Uterus (tissue), 2 donors: ENCODE measurements at regions not wholly inside any gene's neighbourhood (a gene's known extent, or its start where the extent isn't known, plus 50 kb on each side); places are given as distances from the start of the nearest gene placed in this dataset.

Experiments
- POLR2A ChIP-seq, 2 donors: fragments of 450-650 bp; IDR thresholded peaks; one replicate each; pipeline ENCODE4 v1.6.1; 2016; ENCODE audit warnings: antibody characterized with exemption in 2 of 2, mild to moderate bottlenecking in 1 of 2, moderate library complexity in 1 of 2
- TF ChIP-seq, protein P1 (sequence below), 4 experiments: fragments of 200-600 bp in 2 of 4; fragments of 450-650 bp in 2 of 4; sonication (generic) in 2 of 4; IDR thresholded peaks; one replicate each; pipeline ENCODE4 v1.5.1; 2016 to 2019; ENCODE audit warnings: antibody characterized with exemption in 4 of 4, mild to moderate bottlenecking in 2 of 4, moderate library complexity in 1 of 4

DNA sequence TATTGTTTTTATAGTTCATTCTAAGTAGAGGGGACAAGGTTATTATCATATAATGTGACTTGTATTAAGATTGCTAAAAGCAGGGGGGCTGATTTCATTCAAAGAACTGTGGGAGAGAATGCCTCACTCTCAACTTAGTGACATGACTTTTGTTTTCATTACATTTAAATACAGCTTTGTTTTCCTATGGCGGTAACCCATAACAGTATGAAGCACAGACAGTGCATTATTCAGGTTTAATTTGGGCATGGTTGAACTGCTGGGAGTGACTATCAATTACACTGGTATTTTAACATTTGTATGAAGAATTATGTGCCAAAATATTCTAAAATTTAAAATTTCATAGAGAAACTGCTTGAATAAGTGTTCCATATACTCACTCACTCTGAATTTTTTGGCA lies 637.3 kb downstream of the USP25 start:
- TF ChIP-seq, protein P1, sequence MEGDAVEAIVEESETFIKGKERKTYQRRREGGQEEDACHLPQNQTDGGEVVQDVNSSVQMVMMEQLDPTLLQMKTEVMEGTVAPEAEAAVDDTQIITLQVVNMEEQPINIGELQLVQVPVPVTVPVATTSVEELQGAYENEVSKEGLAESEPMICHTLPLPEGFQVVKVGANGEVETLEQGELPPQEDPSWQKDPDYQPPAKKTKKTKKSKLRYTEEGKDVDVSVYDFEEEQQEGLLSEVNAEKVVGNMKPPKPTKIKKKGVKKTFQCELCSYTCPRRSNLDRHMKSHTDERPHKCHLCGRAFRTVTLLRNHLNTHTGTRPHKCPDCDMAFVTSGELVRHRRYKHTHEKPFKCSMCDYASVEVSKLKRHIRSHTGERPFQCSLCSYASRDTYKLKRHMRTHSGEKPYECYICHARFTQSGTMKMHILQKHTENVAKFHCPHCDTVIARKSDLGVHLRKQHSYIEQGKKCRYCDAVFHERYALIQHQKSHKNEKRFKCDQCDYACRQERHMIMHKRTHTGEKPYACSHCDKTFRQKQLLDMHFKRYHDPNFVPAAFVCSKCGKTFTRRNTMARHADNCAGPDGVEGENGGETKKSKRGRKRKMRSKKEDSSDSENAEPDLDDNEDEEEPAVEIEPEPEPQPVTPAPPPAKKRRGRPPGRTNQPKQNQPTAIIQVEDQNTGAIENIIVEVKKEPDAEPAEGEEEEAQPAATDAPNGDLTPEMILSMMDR (IDR thresholded peaks at IDR 0.05) = no peak
- no peak for TF ChIP-seq POLR2A (IDR thresholded peaks at IDR 0.05)
